ENCODE measurements at regions not wholly inside any gene's neighbourhood (a gene's known extent, or its start where the extent isn't known, plus 50 kb on each side); places are given as distances from the start of the nearest gene placed in this dataset.

DNA sequence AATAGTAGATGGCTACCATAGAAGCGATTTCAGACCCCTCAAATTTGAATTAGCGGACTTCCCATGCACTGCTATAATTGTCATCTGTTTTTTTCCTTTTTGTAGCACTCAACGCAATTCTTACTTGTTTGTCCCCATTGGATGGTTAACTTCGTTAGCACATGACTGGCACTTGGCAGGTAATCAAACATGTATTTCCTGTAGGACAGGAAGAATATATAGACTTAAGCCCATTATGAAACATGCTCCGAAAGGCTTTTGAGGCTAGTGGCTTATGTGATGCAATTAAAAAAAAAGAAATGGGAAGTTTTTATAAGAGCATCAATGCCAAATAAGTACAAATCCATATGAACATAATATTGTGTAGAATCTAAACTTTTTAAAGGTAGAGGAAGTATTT is 301.2 kb downstream of the PSAT1 start:
- ChIA-PET POLR2A (no interaction called here), CTCF (no interaction called here)
- H3K4me3 Mint-ChIP-seq: no peak overlapping the region
- H3K4me3 ChIP-seq (ENCODE audit: low read length): no peak overlapping the region
- no peaks in the 10 kb centered on the region for H3K4me1 Mint-ChIP-seq
- H3K27me3 Mint-ChIP-seq: peaks cover 0 to 4% of the 10 kb centered on the region in 2 donors
- no peaks in the 10 kb centered on the region for H3K9me3 ChIP-seq (ENCODE audit: low read length)
- no peak for DNase-seq
- no peaks in the 10 kb centered on the region for H3K36me3 ChIP-seq (ENCODE audit: insufficient read depth, low read length)
- H3K36me3 Mint-ChIP-seq: no peaks in the 10 kb centered on the region
- H3K27ac Mint-ChIP-seq: no peak overlapping the region
- H3K27me3 ChIP-seq (ENCODE audit: insufficient read depth, low read length, poor library complexity, severe bottlenecking): no peaks in the 10 kb centered on the region
- H3K9me3 Mint-ChIP-seq: peaks cover 0 to 2% (median 0%) of the 10 kb centered on the region in 5 donors
- no peak overlapping the region for H3K27ac ChIP-seq (ENCODE audit: low read depth, low read length)
- H3K4me1 ChIP-seq (ENCODE audit: insufficient read depth, low read length): no peaks in the 10 kb centered on the region

DNA sequence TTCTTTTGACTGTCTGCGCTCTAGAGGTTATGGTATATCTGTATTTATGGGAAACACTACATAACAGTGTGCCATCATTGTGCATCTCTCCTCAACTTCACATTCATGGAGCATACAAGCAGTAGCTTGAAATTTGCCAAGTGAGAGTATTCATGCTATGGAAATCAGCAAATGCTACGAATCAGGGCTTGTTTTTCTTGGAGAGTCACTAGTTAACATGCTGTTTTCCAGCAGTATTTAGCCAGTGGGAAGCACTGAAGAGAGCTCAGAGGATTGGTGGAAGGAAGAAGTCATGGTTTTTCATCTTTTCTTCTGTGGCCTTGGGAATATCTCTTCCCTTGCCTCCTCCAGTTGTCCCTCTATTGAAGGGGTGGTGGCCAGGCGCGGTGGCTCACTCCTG is 303.0 kb downstream of the PSAT1 start:
- POLR2A ChIA-PET: no interaction called here
- Mint-ChIP-seq H3K36me3 (no peaks in the 10 kb centered on the region), H3K4me3 (no peak overlapping the region), H3K27me3 (peaks cover 0 to 4% of the 10 kb centered on the region in 2 donors), H3K4me1 (no peaks in the 10 kb centered on the region), H3K9me3 (peaks cover 0 to 3% (median 0%) of the 10 kb centered on the region in 5 donors), H3K27ac (no peak overlapping the region)
- no peak overlapping the region for H3K4me3 ChIP-seq (ENCODE audit: low read length)
- no peaks in the 10 kb centered on the region for H3K9me3 ChIP-seq (ENCODE audit: low read length)
- no peak for DNase-seq
- H3K4me1 ChIP-seq (ENCODE audit: insufficient read depth, low read length): no peaks in the 10 kb centered on the region
- H3K27me3 ChIP-seq (ENCODE audit: insufficient read depth, low read length, poor library complexity, severe bottlenecking): no peaks in the 10 kb centered on the region
- no peaks in the 10 kb centered on the region for H3K36me3 ChIP-seq (ENCODE audit: insufficient read depth, low read length)
- CTCF ChIA-PET: no interaction called here
- H3K27ac ChIP-seq (ENCODE audit: low read depth, low read length): no peak overlapping the region

DNA sequence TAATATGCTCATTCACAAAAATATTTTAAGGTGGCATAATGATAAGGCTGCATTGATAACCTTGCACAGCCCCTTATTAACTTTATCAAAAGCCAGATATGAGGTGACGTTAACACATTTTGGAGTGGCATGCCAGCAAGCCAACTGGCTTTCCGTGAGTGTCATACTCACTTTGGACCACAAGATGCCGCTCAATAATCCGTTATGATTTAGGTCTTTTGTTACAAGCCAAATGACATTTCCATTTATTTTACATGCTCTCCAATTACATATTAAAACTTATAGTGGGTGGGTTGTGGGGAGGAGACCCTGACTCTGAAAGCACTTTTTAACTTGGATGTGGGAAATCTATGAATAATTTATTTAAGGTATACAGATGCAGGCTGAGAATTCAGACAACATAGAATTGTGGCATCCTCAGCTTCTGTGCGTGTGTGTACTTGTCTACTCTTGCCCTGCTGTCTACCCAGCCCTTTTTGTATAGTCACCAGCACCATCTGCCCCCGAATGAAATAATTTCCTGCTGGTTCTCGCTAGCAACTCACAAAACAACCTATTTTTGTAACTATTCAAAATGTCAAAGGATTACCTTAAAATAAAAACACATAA is 305.1 kb downstream of the PSAT1 start:
- H3K27ac Mint-ChIP-seq: no peak overlapping the region
- H3K4me1 Mint-ChIP-seq: no peaks in the 10 kb centered on the region
- no peaks in the 10 kb centered on the region for H3K9me3 ChIP-seq (ENCODE audit: low read length)
- DNase-seq: no peak
- peaks cover 0 to 3% (median 0%) of the 10 kb centered on the region in 5 donors for H3K9me3 Mint-ChIP-seq
- no peak overlapping the region for H3K4me3 Mint-ChIP-seq
- H3K4me3 ChIP-seq (ENCODE audit: low read length): no peak overlapping the region
- H3K36me3 Mint-ChIP-seq: no peaks in the 10 kb centered on the region
- POLR2A ChIA-PET: no interaction called here
- H3K36me3 ChIP-seq (ENCODE audit: insufficient read depth, low read length): no peaks in the 10 kb centered on the region
- no peaks in the 10 kb centered on the region for H3K4me1 ChIP-seq (ENCODE audit: insufficient read depth, low read length)
- no peaks in the 10 kb centered on the region for H3K27me3 ChIP-seq (ENCODE audit: insufficient read depth, low read length, poor library complexity, severe bottlenecking)
- H3K27me3 Mint-ChIP-seq: peaks cover 0 to 1% of the 10 kb centered on the region in 2 donors
- H3K27ac ChIP-seq (ENCODE audit: low read depth, low read length): no peak overlapping the region
- CTCF ChIA-PET: no interaction called here

DNA sequence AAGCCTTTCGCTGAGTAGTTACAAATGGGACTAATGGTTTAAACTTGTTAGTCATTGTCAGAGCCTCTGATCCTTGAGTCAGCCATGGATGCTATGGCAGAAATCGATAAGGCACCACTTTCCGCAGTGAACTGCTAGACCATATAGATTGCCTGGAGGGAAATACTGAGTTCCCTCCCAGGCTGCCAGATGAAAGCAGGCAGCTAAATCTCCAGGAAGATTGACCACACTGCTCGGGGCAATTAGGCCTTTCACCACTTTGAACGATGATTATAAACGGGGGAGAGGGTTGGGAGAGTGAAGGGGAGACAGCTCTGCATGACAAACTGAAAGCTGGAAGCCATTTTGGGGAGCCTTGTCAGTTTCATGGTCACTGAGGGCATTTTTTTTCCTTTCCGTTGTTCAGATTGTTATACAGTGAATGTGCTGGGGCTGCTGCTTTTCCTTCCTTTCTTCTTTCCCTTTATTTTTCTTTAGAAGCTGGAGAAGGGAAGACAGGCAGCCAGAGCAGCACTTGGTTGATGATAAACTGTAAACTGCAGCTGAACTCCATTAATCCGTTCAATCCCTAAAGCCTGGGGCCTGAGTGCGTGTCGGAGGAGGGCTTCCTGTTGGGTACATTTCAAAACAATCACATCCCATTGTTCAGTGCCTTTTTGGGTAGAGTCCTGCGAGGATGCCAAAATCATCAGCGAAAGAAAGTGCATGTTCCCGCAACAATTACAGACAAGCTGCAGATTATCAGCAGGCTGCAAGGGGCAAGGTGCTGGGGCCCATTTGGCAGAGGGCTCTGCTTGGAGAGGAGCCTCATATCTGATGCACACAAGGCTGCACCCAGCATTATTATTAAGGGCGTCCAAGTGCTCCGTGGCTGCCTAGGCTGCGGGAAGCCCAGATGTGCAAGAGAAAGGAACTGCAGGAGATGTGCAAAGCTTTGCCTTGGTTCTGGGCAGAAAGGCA is 308.4 kb downstream of the PSAT1 start:
- POLR2A ChIA-PET: no interaction called here
- peak overlapping the region in 1 of 8 donors; percentile 47 for H3K27ac Mint-ChIP-seq
- H3K27me3 ChIP-seq (ENCODE audit: insufficient read depth, low read length, poor library complexity, severe bottlenecking): no peaks in the 10 kb centered on the region

DNA sequence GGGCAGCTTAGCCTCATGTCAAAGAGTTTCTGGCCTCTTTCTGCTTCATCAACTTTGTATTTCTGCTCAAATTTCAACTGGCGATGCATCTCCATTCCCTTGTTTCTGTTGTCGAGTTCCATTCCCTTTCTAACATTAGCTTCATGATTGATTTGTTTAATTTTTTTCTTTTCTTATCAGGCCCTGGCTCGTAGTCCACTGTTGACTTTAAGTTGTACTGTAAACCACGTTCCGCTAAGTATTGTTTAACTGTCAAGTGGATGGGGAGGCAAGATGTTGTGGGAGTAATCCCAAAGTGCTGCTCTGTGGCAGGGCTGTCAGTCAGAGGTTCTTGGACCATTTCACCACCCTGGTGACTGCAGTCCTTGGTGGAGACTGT is 309.1 kb downstream of the PSAT1 start:
- ChIA-PET CTCF (no interaction called here), POLR2A (no interaction called here)
- no peak overlapping the region for H3K4me3 Mint-ChIP-seq
- Histone ChIP-seq H3K9me3 (ENCODE audit: low read length) (no peaks in the 10 kb centered on the region), H3K27me3 (ENCODE audit: insufficient read depth, low read length, poor library complexity, severe bottlenecking) (no peaks in the 10 kb centered on the region), H3K4me3 (ENCODE audit: low read length) (no peak overlapping the region), H3K4me1 (ENCODE audit: insufficient read depth, low read length) (no peaks in the 10 kb centered on the region), H3K27ac (ENCODE audit: low read depth, low read length) (no peak overlapping the region), H3K36me3 (ENCODE audit: insufficient read depth, low read length) (no peaks in the 10 kb centered on the region)
- H3K27ac Mint-ChIP-seq: no peak overlapping the region
- no peak for DNase-seq
- H3K9me3 Mint-ChIP-seq: peaks cover 0 to 3% (median 0%) of the 10 kb centered on the region in 5 donors
- H3K36me3 Mint-ChIP-seq: no peaks in the 10 kb centered on the region
- no peaks in the 10 kb centered on the region for H3K27me3 Mint-ChIP-seq
- no peaks in the 10 kb centered on the region for H3K4me1 Mint-ChIP-seq

More for the DNA sequence above, 308.4 kb downstream of the PSAT1 start:
- DNase-seq: no peak
- H3K36me3 ChIP-seq (ENCODE audit: insufficient read depth, low read length): no peaks in the 10 kb centered on the region
- no peaks in the 10 kb centered on the region for H3K4me1 Mint-ChIP-seq
- H3K4me3 ChIP-seq (ENCODE audit: low read length): no peak overlapping the region
- H3K4me3 Mint-ChIP-seq: no peak overlapping the region
- CTCF ChIA-PET: no interaction called here
- H3K27ac ChIP-seq (ENCODE audit: low read depth, low read length): no peak overlapping the region
- no peaks in the 10 kb centered on the region for H3K36me3 Mint-ChIP-seq
- no peaks in the 10 kb centered on the region for H3K9me3 ChIP-seq (ENCODE audit: low read length)
- no peaks in the 10 kb centered on the region for H3K4me1 ChIP-seq (ENCODE audit: insufficient read depth, low read length)
- peaks cover 0 to 3% (median 0%) of the 10 kb centered on the region in 5 donors for H3K9me3 Mint-ChIP-seq
- H3K27me3 Mint-ChIP-seq: no peaks in the 10 kb centered on the region

DNA sequence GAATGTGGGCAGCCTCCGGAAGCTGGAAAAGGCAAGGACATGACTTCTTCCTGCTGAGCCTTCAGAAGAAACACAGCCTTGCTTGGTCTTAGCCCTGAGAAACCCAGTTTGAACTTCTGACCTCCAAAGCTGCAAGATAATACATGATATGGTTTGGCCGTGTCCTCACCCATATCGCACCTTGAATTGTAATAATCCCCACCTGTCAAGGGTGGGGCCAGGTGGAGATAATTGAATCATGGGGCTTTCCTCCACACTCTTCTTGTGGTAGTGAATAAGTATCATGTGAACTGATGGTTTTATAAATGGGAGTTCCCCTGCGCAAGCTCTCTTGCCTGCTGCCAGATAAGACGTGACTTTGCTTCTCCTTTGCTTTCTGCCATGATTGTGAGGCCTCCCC is 310.9 kb downstream of the PSAT1 start:
- Histone ChIP-seq H3K27me3 (ENCODE audit: insufficient read depth, low read length, poor library complexity, severe bottlenecking) (no peaks in the 10 kb centered on the region), H3K36me3 (ENCODE audit: insufficient read depth, low read length) (no peaks in the 10 kb centered on the region), H3K4me3 (ENCODE audit: low read length) (no peak overlapping the region), H3K4me1 (ENCODE audit: insufficient read depth, low read length) (no peaks in the 10 kb centered on the region), H3K9me3 (ENCODE audit: low read length) (no peaks in the 10 kb centered on the region), H3K27ac (ENCODE audit: low read depth, low read length) (no peak overlapping the region)
- Mint-ChIP-seq H3K27me3 (no peaks in the 10 kb centered on the region), H3K9me3 (peaks cover 0 to 3% (median 0%) of the 10 kb centered on the region in 5 donors), H3K27ac (no peak overlapping the region), H3K4me1 (no peaks in the 10 kb centered on the region), H3K36me3 (no peaks in the 10 kb centered on the region), H3K4me3 (no peak overlapping the region)
- ChIA-PET CTCF (no interaction called here), POLR2A (no interaction called here)
- DNase-seq: no peak

DNA sequence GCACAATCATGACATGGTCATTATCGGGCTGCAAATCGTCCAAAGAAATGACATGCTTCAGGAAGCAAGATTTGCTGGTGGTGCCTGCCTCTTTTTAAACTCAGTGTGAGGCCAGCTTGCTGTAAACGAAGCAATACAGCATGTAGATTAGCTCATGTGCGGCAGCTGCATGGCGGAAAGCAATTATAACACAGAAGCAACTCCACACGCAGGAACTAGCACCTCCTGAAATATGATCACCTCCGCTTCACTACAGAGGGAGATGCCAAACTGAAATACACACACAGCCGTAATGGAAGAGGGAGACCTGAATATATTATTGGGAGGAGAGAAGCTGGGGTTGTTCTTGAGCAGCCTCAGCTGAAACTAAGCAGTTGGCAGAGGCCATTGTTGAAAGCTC is 312.5 kb downstream of the PSAT1 start:
- no peak for DNase-seq
- H3K9me3 ChIP-seq (ENCODE audit: low read length): no peaks in the 10 kb centered on the region
- POLR2A ChIA-PET: no interaction called here
- CTCF ChIA-PET: no interaction called here
- Mint-ChIP-seq H3K4me1 (no peaks in the 10 kb centered on the region), H3K4me3 (no peak overlapping the region), H3K9me3 (no peaks in the 10 kb centered on the region), H3K36me3 (no peaks in the 10 kb centered on the region), H3K27ac (no peak overlapping the region), H3K27me3 (no peaks in the 10 kb centered on the region)
- no peak overlapping the region for H3K27ac ChIP-seq (ENCODE audit: low read depth, low read length)
- H3K4me3 ChIP-seq (ENCODE audit: low read length): no peak overlapping the region
- no peaks in the 10 kb centered on the region for H3K36me3 ChIP-seq (ENCODE audit: insufficient read depth, low read length)
- no peaks in the 10 kb centered on the region for H3K4me1 ChIP-seq (ENCODE audit: insufficient read depth, low read length)
- H3K27me3 ChIP-seq (ENCODE audit: insufficient read depth, low read length, poor library complexity, severe bottlenecking): no peaks in the 10 kb centered on the region

DNA sequence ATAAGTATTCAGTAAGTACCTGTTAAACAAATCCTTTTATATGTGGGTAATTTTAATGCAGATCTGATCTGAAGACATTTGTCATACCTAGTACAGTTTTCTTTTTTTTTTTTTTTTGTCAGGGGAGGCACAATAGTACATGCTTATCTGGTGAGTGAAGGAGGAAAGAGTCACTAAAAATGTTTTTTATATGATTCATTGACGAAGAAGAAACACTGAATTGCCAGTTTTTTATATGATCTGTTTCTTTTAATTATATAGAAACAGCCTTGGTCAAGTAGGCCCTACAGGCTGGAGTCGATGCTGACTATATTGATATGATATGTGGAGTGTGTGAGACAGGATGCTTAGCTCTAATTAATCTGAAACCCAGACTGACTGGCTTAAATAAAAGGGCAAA is 315.2 kb downstream of the PSAT1 start:
- CTCF ChIA-PET: no interaction called here
- H3K9me3 ChIP-seq (ENCODE audit: low read length): no peaks in the 10 kb centered on the region
- no peak overlapping the region for H3K4me3 ChIP-seq (ENCODE audit: low read length)
- H3K4me3 Mint-ChIP-seq: no peak overlapping the region
- H3K9me3 Mint-ChIP-seq: no peaks in the 10 kb centered on the region
- POLR2A ChIA-PET: no interaction called here
- no peaks in the 10 kb centered on the region for H3K27me3 ChIP-seq (ENCODE audit: insufficient read depth, low read length, poor library complexity, severe bottlenecking)
- H3K27me3 Mint-ChIP-seq: no peaks in the 10 kb centered on the region
- no peaks in the 10 kb centered on the region for H3K36me3 ChIP-seq (ENCODE audit: insufficient read depth, low read length)
- H3K4me1 ChIP-seq (ENCODE audit: insufficient read depth, low read length): no peaks in the 10 kb centered on the region
- H3K27ac Mint-ChIP-seq: no peak overlapping the region
- no peak for DNase-seq
- no peak overlapping the region for H3K27ac ChIP-seq (ENCODE audit: low read depth, low read length)
- H3K36me3 Mint-ChIP-seq: no peaks in the 10 kb centered on the region
- H3K4me1 Mint-ChIP-seq: no peaks in the 10 kb centered on the region
